GM23338 (cell line): ENCODE measurements at regions not wholly inside any gene's neighbourhood (a gene's known extent, or its start where the extent isn't known, plus 50 kb on each side); places are given as distances from the start of the nearest gene placed in this dataset.

Experiments
- ATAC-seq: fragments of 200-7000 bp; cut with Tn5 transposase; 3 replicates; pipeline ENCODE4 v1.9.1; 2020
- DNase-seq: peaks from one replicate; pipeline ENCODE4 v3.0.0-alpha.2; 2015; ENCODE audit warnings: low spot score
- H2AFZ ChIP-seq: fragments of 200-600 bp; sonication (generic); 2 replicates; pipeline ENCODE4 v1.8.0; 2016; ENCODE audit warnings: antibody characterized with exemption, mild to moderate bottlenecking, moderate library complexity
- H3F3A ChIP-seq: fragments of 200-600 bp; sonication (generic); replicated peaks from 2 replicates; pipeline ENCODE4 v1.8.0; 2017; ENCODE audit warnings: antibody characterized with exemption, mixed run types, low read depth
- H3K27ac ChIP-seq: fragments of 200-600 bp; sonication (generic); 2 replicates; pipeline ENCODE4 v1.6.1; 2016; ENCODE audit warnings: low read depth
- H3K27me3 ChIP-seq: fragments of 200-600 bp; sonication (generic); 2 replicates; pipeline ENCODE4 v1.8.0; 2016; ENCODE audit warnings: mild to moderate bottlenecking, mixed run types, moderate library complexity; ENCODE audit not compliant: insufficient read depth
- H3K36me3 ChIP-seq: fragments of 200-600 bp; sonication (generic); 2 replicates; pipeline ENCODE4 v1.8.0; 2016; ENCODE audit warnings: mild to moderate bottlenecking; ENCODE audit not compliant: insufficient read depth
- H3K4me1 ChIP-seq: fragments of 200-600 bp; sonication (generic); 2 replicates; pipeline ENCODE4 v1.8.0; 2016; ENCODE audit warnings: mild to moderate bottlenecking, moderate library complexity; ENCODE audit not compliant: insufficient read depth
- H3K4me2 ChIP-seq: fragments of 200-600 bp; sonication (generic); 2 replicates; pipeline ENCODE4 v1.7.1; 2017; ENCODE audit warnings: mixed run types
- H3K4me3 ChIP-seq: fragments of 200-600 bp; sonication (generic); 2 replicates; pipeline ENCODE4 v1.6.1; 2016; ENCODE audit warnings: mixed run types
- H3K79me2 ChIP-seq: fragments of 200-600 bp; sonication (generic); replicated peaks from 2 replicates; pipeline ENCODE4 v1.8.0; 2017; ENCODE audit warnings: mild to moderate bottlenecking; ENCODE audit not compliant: insufficient read depth
- H3K9me2 ChIP-seq: fragments of 200-600 bp; sonication (generic); 2 replicates; pipeline ENCODE4 v1.8.0; 2017; ENCODE audit not compliant: insufficient read depth
- H4K20me1 ChIP-seq: fragments of 200-600 bp; sonication (generic); replicated peaks from 2 replicates; pipeline ENCODE4 v1.8.0; 2017; ENCODE audit warnings: mild to moderate bottlenecking; ENCODE audit not compliant: insufficient read depth
- H3K27ac Mint-ChIP-seq: 2 replicates; pipeline ENCODE4 v1.8.0; 2020; ENCODE audit warnings: inconsistent platforms, mild to moderate bottlenecking, moderate library complexity, mixed read lengths
- H3K27me3 Mint-ChIP-seq: 3 replicates; pipeline ENCODE4 v1.8.0; 2022; ENCODE audit warnings: low read depth, mild to moderate bottlenecking, moderate library complexity, mixed read lengths, inconsistent platforms; ENCODE audit not compliant: insufficient read depth, poor library complexity
- H3K36me3 Mint-ChIP-seq: 3 replicates; pipeline ENCODE4 v1.8.0; 2021; ENCODE audit warnings: low read depth, mild to moderate bottlenecking, inconsistent platforms, moderate library complexity, mixed read lengths
- H3K4me1 Mint-ChIP-seq: 3 replicates; pipeline ENCODE4 v1.8.0; 2020; ENCODE audit warnings: mild to moderate bottlenecking, inconsistent platforms, mixed read lengths
- H3K4me3 Mint-ChIP-seq: 3 replicates; pipeline ENCODE4 v1.8.0; 2021; ENCODE audit warnings: moderate library complexity, mild to moderate bottlenecking, inconsistent platforms, mixed read lengths
- H3K9me3 Mint-ChIP-seq: 3 replicates; pipeline ENCODE4 v1.8.0; 2020; ENCODE audit warnings: moderate library complexity, mild to moderate bottlenecking, inconsistent platforms, mixed read lengths
- CREB1 ChIP-seq: fragments of 250-450 bp; sonication (Bioruptor Pico); IDR thresholded peaks from 2 replicates; pipeline ENCODE4 v1.5.0; 2020; ENCODE audit warnings: low read depth, mild to moderate bottlenecking, moderate library complexity
- EZH2 ChIP-seq: fragments of 200-600 bp; sonication (generic); IDR thresholded peaks from one replicate; pipeline ENCODE4 v1.8.0; 2017; ENCODE audit warnings: antibody characterized with exemption, mild to moderate bottlenecking, low read depth; ENCODE audit not compliant: unreplicated experiment
- JUNB ChIP-seq: IDR thresholded peaks from one replicate; pipeline ENCODE4 v1.6.1; 2016; ENCODE audit warnings: antibody characterized with exemption; ENCODE audit not compliant: unreplicated experiment
- NANOG ChIP-seq: IDR thresholded peaks from 2 replicates; pipeline ENCODE4 v1.6.1; 2016; ENCODE audit warnings: antibody characterized with exemption, borderline replicate concordance
- POLR2AphosphoS5 ChIP-seq: IDR thresholded peaks from 2 replicates; pipeline ENCODE4 v1.6.1; 2016; ENCODE audit warnings: antibody characterized with exemption, low read depth
- STAT1 ChIP-seq: IDR thresholded peaks from one replicate; pipeline ENCODE4 v1.6.1; 2016; ENCODE audit warnings: antibody characterized with exemption; ENCODE audit not compliant: unreplicated experiment
- ZNF114 ChIP-seq: fragments of 250-450 bp; sonication (Bioruptor Pico); IDR thresholded peaks from 2 replicates; pipeline ENCODE4 v1.5.0; 2020; ENCODE audit warnings: mild to moderate bottlenecking, moderate library complexity
- ZNF331 ChIP-seq: fragments of 250-450 bp; sonication (Bioruptor Pico); IDR thresholded peaks from 2 replicates; pipeline ENCODE4 v1.5.0; 2020; ENCODE audit warnings: low read depth, mild to moderate bottlenecking, moderate library complexity
- TF ChIP-seq, protein P1 (sequence below), 2 experiments: fragments of 200-600 bp in 1 of 2; sonication (generic) in 1 of 2; conservative IDR thresholded peaks; 2 replicates each; pipeline versions ENCODE4 v1.5.1 to v1.6.1; 2016 to 2017; ENCODE audit warnings: antibody characterized with exemption in 2 of 2, low read depth in 2 of 2, mild to moderate bottlenecking in 2 of 2, moderate library complexity in 1 of 2
- TF ChIP-seq, protein P2 (sequence below): IDR thresholded peaks from one replicate; pipeline ENCODE4 v1.6.1; 2018; ENCODE audit warnings: antibody characterized with exemption; ENCODE audit not compliant: unreplicated experiment
- TF ChIP-seq, protein P3 (sequence below): IDR thresholded peaks from 2 replicates; pipeline ENCODE4 v1.6.1; 2016; ENCODE audit warnings: antibody characterized with exemption

DNA sequence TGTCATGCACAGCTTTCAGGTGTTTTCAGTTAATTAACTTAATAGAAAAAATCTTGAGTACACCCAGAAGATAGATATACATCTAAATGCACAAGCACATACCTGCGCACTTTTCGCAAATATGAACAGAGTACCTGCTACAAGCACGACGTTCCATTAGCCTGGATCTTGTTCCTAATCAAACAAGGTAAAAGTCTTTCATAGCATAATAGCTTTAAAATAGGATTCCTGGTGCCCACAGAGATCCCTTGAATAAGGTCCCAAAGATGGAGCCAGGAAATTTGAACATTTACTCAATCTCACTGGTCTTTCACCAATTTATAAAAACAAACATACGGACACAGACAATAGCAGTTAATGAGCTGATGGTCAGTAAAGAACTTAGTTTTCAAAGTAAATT lies 689.8 kb upstream of the CHORDC1 start:
- no peak overlapping the region for H3K4me3 Mint-ChIP-seq
- H3K4me3 ChIP-seq = no peak overlapping the region
- no peak overlapping the region for H3K27ac Mint-ChIP-seq
- no peaks in the 10 kb centered on the region for H3K4me1 Mint-ChIP-seq
- no peaks in the 10 kb centered on the region for H3K79me2 ChIP-seq
- H3K27ac ChIP-seq = no peak overlapping the region
- ATAC-seq (no peak), DNase-seq (no peak)
- H3K36me3 Mint-ChIP-seq = no peaks in the 10 kb centered on the region
- H3K9me3 Mint-ChIP-seq = no peaks in the 10 kb centered on the region
- H3K27me3 ChIP-seq = no peaks in the 10 kb centered on the region
- H3K27me3 Mint-ChIP-seq = no peaks in the 10 kb centered on the region
- H3K9me2 ChIP-seq = no peaks in the 10 kb centered on the region
- TF ChIP-seq, protein P1, sequence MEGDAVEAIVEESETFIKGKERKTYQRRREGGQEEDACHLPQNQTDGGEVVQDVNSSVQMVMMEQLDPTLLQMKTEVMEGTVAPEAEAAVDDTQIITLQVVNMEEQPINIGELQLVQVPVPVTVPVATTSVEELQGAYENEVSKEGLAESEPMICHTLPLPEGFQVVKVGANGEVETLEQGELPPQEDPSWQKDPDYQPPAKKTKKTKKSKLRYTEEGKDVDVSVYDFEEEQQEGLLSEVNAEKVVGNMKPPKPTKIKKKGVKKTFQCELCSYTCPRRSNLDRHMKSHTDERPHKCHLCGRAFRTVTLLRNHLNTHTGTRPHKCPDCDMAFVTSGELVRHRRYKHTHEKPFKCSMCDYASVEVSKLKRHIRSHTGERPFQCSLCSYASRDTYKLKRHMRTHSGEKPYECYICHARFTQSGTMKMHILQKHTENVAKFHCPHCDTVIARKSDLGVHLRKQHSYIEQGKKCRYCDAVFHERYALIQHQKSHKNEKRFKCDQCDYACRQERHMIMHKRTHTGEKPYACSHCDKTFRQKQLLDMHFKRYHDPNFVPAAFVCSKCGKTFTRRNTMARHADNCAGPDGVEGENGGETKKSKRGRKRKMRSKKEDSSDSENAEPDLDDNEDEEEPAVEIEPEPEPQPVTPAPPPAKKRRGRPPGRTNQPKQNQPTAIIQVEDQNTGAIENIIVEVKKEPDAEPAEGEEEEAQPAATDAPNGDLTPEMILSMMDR (conservative IDR thresholded peaks at IDR 0.05; ENCODE audit: low read depth in 2 of 2) = no peak
- TF ChIP-seq ZNF331 (CRISPR knock-in tag) = no peak
- TF ChIP-seq, protein P2, sequence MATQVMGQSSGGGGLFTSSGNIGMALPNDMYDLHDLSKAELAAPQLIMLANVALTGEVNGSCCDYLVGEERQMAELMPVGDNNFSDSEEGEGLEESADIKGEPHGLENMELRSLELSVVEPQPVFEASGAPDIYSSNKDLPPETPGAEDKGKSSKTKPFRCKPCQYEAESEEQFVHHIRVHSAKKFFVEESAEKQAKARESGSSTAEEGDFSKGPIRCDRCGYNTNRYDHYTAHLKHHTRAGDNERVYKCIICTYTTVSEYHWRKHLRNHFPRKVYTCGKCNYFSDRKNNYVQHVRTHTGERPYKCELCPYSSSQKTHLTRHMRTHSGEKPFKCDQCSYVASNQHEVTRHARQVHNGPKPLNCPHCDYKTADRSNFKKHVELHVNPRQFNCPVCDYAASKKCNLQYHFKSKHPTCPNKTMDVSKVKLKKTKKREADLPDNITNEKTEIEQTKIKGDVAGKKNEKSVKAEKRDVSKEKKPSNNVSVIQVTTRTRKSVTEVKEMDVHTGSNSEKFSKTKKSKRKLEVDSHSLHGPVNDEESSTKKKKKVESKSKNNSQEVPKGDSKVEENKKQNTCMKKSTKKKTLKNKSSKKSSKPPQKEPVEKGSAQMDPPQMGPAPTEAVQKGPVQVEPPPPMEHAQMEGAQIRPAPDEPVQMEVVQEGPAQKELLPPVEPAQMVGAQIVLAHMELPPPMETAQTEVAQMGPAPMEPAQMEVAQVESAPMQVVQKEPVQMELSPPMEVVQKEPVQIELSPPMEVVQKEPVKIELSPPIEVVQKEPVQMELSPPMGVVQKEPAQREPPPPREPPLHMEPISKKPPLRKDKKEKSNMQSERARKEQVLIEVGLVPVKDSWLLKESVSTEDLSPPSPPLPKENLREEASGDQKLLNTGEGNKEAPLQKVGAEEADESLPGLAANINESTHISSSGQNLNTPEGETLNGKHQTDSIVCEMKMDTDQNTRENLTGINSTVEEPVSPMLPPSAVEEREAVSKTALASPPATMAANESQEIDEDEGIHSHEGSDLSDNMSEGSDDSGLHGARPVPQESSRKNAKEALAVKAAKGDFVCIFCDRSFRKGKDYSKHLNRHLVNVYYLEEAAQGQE = no peak
- H2AFZ ChIP-seq = no peak overlapping the region
- no peaks in the 10 kb centered on the region for H3F3A ChIP-seq
- H3K4me2 ChIP-seq = no peak overlapping the region
- no peaks in the 10 kb centered on the region for H4K20me1 ChIP-seq
- H3K36me3 ChIP-seq = no peaks in the 10 kb centered on the region
- no peaks in the 10 kb centered on the region for H3K4me1 ChIP-seq

DNA sequence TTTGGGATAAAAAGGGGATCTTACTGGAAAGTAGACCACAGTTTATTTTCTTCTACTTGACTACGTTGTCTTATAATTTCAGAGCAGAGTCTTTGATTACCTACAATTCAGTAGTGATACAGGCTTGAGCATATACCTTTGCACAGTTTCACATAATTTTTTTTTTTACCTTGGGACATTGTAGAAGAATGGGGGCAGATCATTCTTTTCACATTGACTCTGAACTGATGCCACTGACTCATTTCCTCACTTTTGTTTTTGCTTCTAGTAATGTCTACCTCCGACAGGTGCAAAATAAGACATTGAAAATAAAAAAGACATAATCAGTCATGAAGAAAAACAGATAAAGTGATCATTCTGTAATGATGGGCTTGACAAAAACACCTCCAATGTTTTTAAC lies 688.3 kb upstream of the CHORDC1 start:
- Mint-ChIP-seq H3K9me3 (no peaks in the 10 kb centered on the region), H3K4me3 (no peak overlapping the region), H3K4me1 (no peaks in the 10 kb centered on the region; the same call in 2 of the 3 replicates), H3K36me3 (no peaks in the 10 kb centered on the region), H3K27me3 (no peaks in the 10 kb centered on the region), H3K27ac (no peak overlapping the region)
- Histone ChIP-seq H3K4me1 (no peaks in the 10 kb centered on the region), H3K4me3 (no peak overlapping the region), H3K36me3 (no peaks in the 10 kb centered on the region), H2AFZ (no peak overlapping the region), H3K4me2 (no peak overlapping the region), H3K79me2 (no peaks in the 10 kb centered on the region), H3K27ac (no peak overlapping the region), H3K27me3 (no peaks in the 10 kb centered on the region), H3F3A (no peaks in the 10 kb centered on the region), H3K9me2 (no peaks in the 10 kb centered on the region), H4K20me1 (no peaks in the 10 kb centered on the region)
- no peak for DNase-seq
- ATAC-seq = no peak
- TF ChIP-seq JUNB = no peak
- TF ChIP-seq ZNF331 (CRISPR knock-in tag) = no peak
- no peak for TF ChIP-seq NANOG
- TF ChIP-seq POLR2AphosphoS5 = no peak
- TF ChIP-seq, protein P2 = no peak
- TF ChIP-seq, protein P1 (conservative IDR thresholded peaks at IDR 0.05; ENCODE audit: low read depth in 2 of 2) = no peak
- TF ChIP-seq, protein P3, sequence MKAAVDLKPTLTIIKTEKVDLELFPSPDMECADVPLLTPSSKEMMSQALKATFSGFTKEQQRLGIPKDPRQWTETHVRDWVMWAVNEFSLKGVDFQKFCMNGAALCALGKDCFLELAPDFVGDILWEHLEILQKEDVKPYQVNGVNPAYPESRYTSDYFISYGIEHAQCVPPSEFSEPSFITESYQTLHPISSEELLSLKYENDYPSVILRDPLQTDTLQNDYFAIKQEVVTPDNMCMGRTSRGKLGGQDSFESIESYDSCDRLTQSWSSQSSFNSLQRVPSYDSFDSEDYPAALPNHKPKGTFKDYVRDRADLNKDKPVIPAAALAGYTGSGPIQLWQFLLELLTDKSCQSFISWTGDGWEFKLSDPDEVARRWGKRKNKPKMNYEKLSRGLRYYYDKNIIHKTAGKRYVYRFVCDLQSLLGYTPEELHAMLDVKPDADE = no peak
- no peak for TF ChIP-seq CREB1 (CRISPR knock-in tag)
- TF ChIP-seq ZNF114 = no peak
- no peak for TF ChIP-seq EZH2
- TF ChIP-seq STAT1 = no peak
